CD4-positive, alpha-beta memory T cell (primary cell): ENCODE measurements at regions not wholly inside any gene's neighbourhood (a gene's known extent, or its start where the extent isn't known, plus 50 kb on each side); places are given as distances from the start of the nearest gene placed in this dataset.
A peak's percentile ranks its signal among the peaks of the same experiment; 100 is the strongest.
"Not testable (repeated sequence)": the region's sequence is repeated elsewhere in the genome, so short reads cannot be mapped to it uniquely, and the experiment has no call there.

ENCODE experiments used
- CTCF ChIA-PET: fragments of 350-600 bp; sonication (Branson Sonifier 250); formaldehyde crosslinking; loops from one replicate; lab custom pipeline; 2021; ENCODE audit warnings: inconsistent platforms; ENCODE audit not compliant: partially characterized antibody; lab: Charles Lee
- POLR2A ChIA-PET: fragments of 350-600 bp; sonication (Branson Sonifier 250); formaldehyde crosslinking; loops from one replicate; lab custom pipeline; 2021; ENCODE audit not compliant: partially characterized antibody; lab: Charles Lee
- DNase-seq, 5 donors: peaks; one replicate each; pipeline versions ENCODE4 v3.0.0 to v3.0.0-alpha.2; 2020 to 2022; ENCODE audit warnings: mixed read lengths in 1 of 5
- H3K27ac ChIP-seq: one replicate; pipeline ENCODE4 v1.7.0; 2013; ENCODE audit warnings: low read depth, low read length
- H3K27me3 ChIP-seq: 2 replicates; pipeline ENCODE4 v1.7.0; 2013; ENCODE audit warnings: mild to moderate bottlenecking, low read length, moderate library complexity; ENCODE audit not compliant: insufficient read depth
- H3K36me3 ChIP-seq: 2 replicates; pipeline ENCODE4 v1.7.0; 2013; ENCODE audit warnings: mild to moderate bottlenecking, low read length, moderate library complexity; ENCODE audit not compliant: insufficient read depth
- H3K4me1 ChIP-seq: 2 replicates; pipeline ENCODE4 v1.7.0; 2013; ENCODE audit warnings: mild to moderate bottlenecking, low read length, moderate library complexity; ENCODE audit not compliant: insufficient read depth
- H3K4me3 ChIP-seq, 2 donors: one replicate each; pipeline ENCODE4 v1.7.0; 2013; ENCODE audit warnings: low read length in 2 of 2, mild to moderate bottlenecking in 1 of 2
- H3K9me3 ChIP-seq, 2 donors: one replicate each; pipeline ENCODE4 v1.7.0; 2013; ENCODE audit warnings: low read length in 2 of 2, control low read depth in 1 of 2; ENCODE audit not compliant: control insufficient read depth in 1 of 2
- H3K27ac Mint-ChIP-seq, 7 donors: one replicate each; pipeline ENCODE4 v1.8.0; 2020 to 2021; ENCODE audit warnings: mixed read lengths in 7 of 7, mild to moderate bottlenecking in 6 of 7, inconsistent platforms in 3 of 7, moderate library complexity in 3 of 7
- H3K27me3 Mint-ChIP-seq, 2 donors: one replicate each; pipeline ENCODE4 v1.8.0; 2020 to 2021; ENCODE audit warnings: mixed read lengths in 2 of 2
- H3K36me3 Mint-ChIP-seq, 2 donors: one replicate each; pipeline ENCODE4 v1.8.0; 2020 to 2021; ENCODE audit warnings: mixed read lengths in 2 of 2, inconsistent platforms in 1 of 2, mild to moderate bottlenecking in 1 of 2
- H3K4me1 Mint-ChIP-seq, 4 donors: one replicate each; pipeline ENCODE4 v1.8.0; 2020 to 2021; ENCODE audit warnings: mixed read lengths in 4 of 4, mild to moderate bottlenecking in 1 of 4
- H3K4me3 Mint-ChIP-seq, 8 donors: one replicate each; pipeline ENCODE4 v1.8.0; 2020 to 2021; ENCODE audit warnings: mixed read lengths in 8 of 8, mild to moderate bottlenecking in 7 of 8, moderate library complexity in 6 of 8, inconsistent platforms in 3 of 8
- H3K9me3 Mint-ChIP-seq, 8 donors: one replicate each; pipeline ENCODE4 v1.8.0; 2020 to 2021; ENCODE audit warnings: mixed read lengths in 8 of 8, mild to moderate bottlenecking in 5 of 8, inconsistent platforms in 3 of 8, moderate library complexity in 1 of 8
- intact Hi-C: fragments of 100-400 bp; cut with micrococcal nuclease; formaldehyde crosslinking; loops from one replicate; pipeline ENCODE4 v1.15.1; 2023

DNA sequence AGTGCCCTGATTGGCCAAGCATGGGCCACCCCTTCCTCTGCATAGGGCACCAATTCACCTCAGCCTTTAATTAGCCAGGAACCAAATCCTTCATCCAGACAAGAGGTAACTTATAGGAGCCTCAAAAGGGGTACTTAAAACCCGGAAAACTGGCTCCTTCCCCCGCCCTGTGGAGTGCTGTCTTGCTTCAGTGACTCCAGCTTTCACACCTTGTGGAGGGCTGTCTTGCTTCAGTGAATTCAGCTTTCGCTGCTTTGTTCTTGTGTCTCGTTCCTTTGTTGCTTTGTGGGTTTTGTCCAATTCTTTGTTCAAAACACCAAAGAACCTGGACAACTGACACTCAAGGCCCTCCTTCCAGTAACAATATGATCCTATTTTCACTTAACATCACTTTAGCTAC lies 82.2 kb upstream of the FRG1 start:
- no peaks in the 10 kb centered on the region for H3K27me3 ChIP-seq
- H3K27ac Mint-ChIP-seq, result no peak overlapping the region
- H3K4me1 Mint-ChIP-seq, result no peaks in the 10 kb centered on the region
- no peaks in the 10 kb centered on the region for H3K36me3 ChIP-seq
- no peaks in the 10 kb centered on the region for H3K9me3 ChIP-seq
- no peaks in the 10 kb centered on the region for H3K4me1 ChIP-seq
- peaks cover 0 to 17% (median 7%) of the 10 kb centered on the region in 8 donors for H3K9me3 Mint-ChIP-seq
- intact Hi-C loops, result no loop called here
- H3K4me3 Mint-ChIP-seq, result no peak overlapping the region
- no peaks in the 10 kb centered on the region for H3K27me3 Mint-ChIP-seq
- peaks cover 0 to 8% of the 10 kb centered on the region in 2 donors for H3K36me3 Mint-ChIP-seq
- no peak overlapping the region for H3K4me3 ChIP-seq
- no peak for DNase-seq
- H3K27ac ChIP-seq, result no peak overlapping the region
- ChIA-PET POLR2A (no interaction called here), CTCF (no interaction called here)

DNA sequence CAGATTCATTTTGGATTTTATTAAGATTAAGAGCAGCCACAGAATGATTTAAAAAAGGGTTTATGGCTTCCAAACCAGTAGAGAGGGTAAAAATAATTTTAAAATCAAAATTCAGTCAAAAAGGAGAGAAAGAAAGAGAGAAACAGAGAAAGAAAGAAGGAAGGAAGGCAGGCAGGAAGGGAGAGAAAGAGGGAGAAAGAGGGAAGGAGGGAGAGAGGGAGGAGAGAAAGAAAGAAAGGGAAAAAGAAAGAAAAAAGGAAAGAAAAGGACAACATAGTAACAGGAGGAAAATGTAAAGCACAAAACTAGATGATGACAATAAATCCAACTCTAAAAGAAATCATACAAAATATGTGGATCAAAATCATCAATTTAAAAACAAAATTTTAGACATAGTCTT lies 79.6 kb upstream of the FRG1 start:
- Histone ChIP-seq H3K36me3 (no peaks in the 10 kb centered on the region), H3K4me3 (no peak overlapping the region), H3K9me3 (no peaks in the 10 kb centered on the region), H3K4me1 (no peaks in the 10 kb centered on the region), H3K27me3 (no peaks in the 10 kb centered on the region), H3K27ac (no peak overlapping the region)
- no peaks in the 10 kb centered on the region for H3K27me3 Mint-ChIP-seq
- DNase-seq, result no peak
- H3K9me3 Mint-ChIP-seq, result peaks cover 0 to 6% (median 0%) of the 10 kb centered on the region in 8 donors
- H3K4me1 Mint-ChIP-seq, result no peaks in the 10 kb centered on the region
- intact Hi-C loops, result no loop called here
- H3K4me3 Mint-ChIP-seq, result no peak overlapping the region
- ChIA-PET POLR2A (no interaction called here), CTCF (no interaction called here)
- no peak overlapping the region for H3K27ac Mint-ChIP-seq
- no peaks in the 10 kb centered on the region for H3K36me3 Mint-ChIP-seq

DNA sequence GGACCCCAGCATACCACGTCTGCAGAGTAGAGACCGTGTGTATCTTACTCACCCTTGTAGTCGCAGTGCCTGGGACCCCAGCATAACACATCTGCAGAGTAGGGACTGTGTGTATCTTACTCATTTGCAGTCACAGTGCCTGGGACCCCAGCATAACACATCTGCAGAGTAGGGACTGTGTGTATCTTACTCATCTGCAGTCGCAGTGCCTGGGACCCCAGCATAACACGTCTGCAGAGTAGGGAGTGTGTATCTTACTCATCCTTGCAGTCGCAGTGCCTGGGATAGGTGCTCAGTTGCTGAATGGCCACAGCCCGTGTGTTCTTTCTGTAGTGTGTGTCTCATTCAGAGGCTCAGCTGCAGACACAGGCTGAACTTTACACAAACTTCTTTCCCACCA lies 71.4 kb upstream of the FRG1 start:
- no peaks in the 10 kb centered on the region for H3K27me3 Mint-ChIP-seq
- no peak overlapping the region for H3K4me3 ChIP-seq
- H3K9me3 Mint-ChIP-seq, result no peaks in the 10 kb centered on the region
- DNase-seq, result no peak
- no peaks in the 10 kb centered on the region for H3K4me1 Mint-ChIP-seq
- H3K36me3 Mint-ChIP-seq, result no peaks in the 10 kb centered on the region
- no peaks in the 10 kb centered on the region for H3K36me3 ChIP-seq
- POLR2A ChIA-PET, result no interaction called here
- H3K4me1 ChIP-seq, result no peaks in the 10 kb centered on the region
- no peaks in the 10 kb centered on the region for H3K9me3 ChIP-seq
- CTCF ChIA-PET, result no interaction called here
- intact Hi-C loops, result no loop called here
- no peak overlapping the region for H3K27ac Mint-ChIP-seq
- H3K27ac ChIP-seq, result no peak overlapping the region
- H3K4me3 Mint-ChIP-seq, result no peak overlapping the region
- H3K27me3 ChIP-seq, result no peaks in the 10 kb centered on the region

DNA sequence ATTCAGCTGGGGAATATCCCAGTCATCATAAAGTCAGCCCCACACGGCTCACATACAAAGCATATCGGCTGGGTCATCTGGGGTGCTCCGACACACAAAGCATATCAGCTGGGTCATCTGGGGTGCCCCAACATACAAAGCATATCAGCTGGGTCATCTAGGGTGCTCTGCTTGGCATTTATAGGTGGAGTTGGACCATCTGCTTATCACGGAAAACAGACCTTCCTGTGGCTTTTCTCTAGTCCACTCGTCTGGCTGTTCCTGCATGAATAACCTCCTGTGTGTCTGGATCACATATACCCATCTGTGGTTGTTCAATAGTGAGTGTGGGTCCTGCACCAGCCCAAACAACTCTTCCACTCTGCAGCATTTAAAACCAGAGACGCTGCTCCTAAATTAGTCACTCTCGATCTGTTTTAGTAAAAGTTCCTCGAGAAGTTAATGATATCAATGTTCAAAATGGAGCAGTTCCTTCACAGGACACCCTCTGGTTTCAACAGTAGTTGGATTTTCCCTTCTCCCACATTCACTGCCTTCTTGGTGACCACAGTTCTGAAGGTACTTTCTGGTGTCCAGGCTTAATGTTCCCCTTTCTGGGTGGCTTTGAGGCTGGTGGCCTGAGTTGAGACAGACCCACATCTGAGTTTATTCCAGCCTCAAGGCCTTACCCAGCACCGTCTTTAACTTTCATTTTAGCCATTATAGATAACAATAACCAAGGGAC lies 70.0 kb upstream of the FRG1 start:
- POLR2A ChIA-PET, result no interaction called here
- no peaks in the 10 kb centered on the region for H3K27me3 Mint-ChIP-seq
- DNase-seq, result no peak
- H3K4me3 ChIP-seq, result no peak overlapping the region
- no peak overlapping the region for H3K27ac ChIP-seq
- H3K27ac Mint-ChIP-seq, result no peak overlapping the region
- H3K4me1 Mint-ChIP-seq, result no peaks in the 10 kb centered on the region
- H3K36me3 Mint-ChIP-seq, result no peaks in the 10 kb centered on the region
- CTCF ChIA-PET, result no interaction called here
- H3K4me1 ChIP-seq, result no peaks in the 10 kb centered on the region
- H3K9me3 Mint-ChIP-seq, result peaks cover 0 to 4% (median 0%) of the 10 kb centered on the region in 8 donors
- no peaks in the 10 kb centered on the region for H3K27me3 ChIP-seq
- H3K4me3 Mint-ChIP-seq, result no peak overlapping the region
- H3K9me3 ChIP-seq, result no peaks in the 10 kb centered on the region
- H3K36me3 ChIP-seq, result no peaks in the 10 kb centered on the region
- intact Hi-C loops, result no loop called here

DNA sequence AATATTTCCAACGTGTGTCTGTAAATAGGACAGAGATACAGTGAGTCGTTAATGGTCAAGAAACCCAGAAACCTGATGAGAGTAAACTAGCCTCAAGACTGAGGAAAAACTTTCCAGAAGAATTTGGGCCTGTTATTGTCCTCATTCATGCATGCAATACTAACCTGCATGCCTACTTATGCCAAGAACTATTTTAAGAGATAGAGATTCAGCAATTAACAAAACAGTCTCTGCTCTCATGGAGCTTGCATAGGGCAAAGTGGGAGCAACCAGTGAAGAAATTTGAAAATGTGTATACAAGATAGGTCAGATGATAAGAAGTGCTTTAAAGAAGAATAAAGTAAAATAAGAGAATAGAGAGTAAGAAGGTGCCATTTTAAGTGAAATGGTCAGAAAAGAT lies 66.1 kb upstream of the FRG1 start:
- intact Hi-C loops, result no loop called here
- H3K36me3 ChIP-seq, result no peaks in the 10 kb centered on the region
- CTCF ChIA-PET, result no interaction called here
- no peaks in the 10 kb centered on the region for H3K27me3 ChIP-seq
- Mint-ChIP-seq H3K27ac (no peak overlapping the region), H3K36me3 (no peaks in the 10 kb centered on the region), H3K4me1 (no peaks in the 10 kb centered on the region), H3K27me3 (no peaks in the 10 kb centered on the region), H3K4me3 (no peak overlapping the region), H3K9me3 (peaks cover 0 to 11% (median 1%) of the 10 kb centered on the region in 8 donors)
- no peaks in the 10 kb centered on the region for H3K9me3 ChIP-seq
- no peaks in the 10 kb centered on the region for H3K4me1 ChIP-seq
- POLR2A ChIA-PET, result no interaction called here
- DNase-seq, result no peak
- no peak overlapping the region for H3K4me3 ChIP-seq
- no peak overlapping the region for H3K27ac ChIP-seq

DNA sequence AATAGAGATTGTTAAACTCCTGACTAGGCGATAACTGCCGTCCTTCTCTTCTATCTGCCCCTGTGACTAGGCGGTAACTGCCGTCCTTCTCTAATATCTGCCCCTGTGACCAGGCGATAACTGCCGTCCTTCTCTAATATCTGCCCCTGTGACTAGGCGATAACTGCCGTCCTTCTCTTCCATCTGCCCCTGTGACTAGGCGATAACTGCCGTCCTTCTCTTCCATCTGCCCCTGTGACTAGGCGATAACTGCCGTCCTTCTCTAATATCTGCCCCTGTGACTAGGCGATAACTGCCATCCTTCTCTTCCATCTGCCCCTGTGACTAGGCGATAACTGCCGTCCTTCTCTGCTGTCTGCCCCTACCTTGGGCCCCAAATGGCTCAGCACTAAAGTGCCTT lies 59.5 kb upstream of the FRG1 start:
- DNase-seq, H3K9me3 Mint-ChIP-seq, H3K27me3 ChIP-seq, H3K4me3 Mint-ChIP-seq, H3K27me3 Mint-ChIP-seq, H3K27ac Mint-ChIP-seq, H3K36me3 Mint-ChIP-seq, H3K9me3 ChIP-seq, intact Hi-C loops, POLR2A ChIA-PET, H3K27ac ChIP-seq, H3K4me1 Mint-ChIP-seq, H3K36me3 ChIP-seq, CTCF ChIA-PET, H3K4me3 ChIP-seq, H3K4me1 ChIP-seq: not testable (repeated sequence)

DNA sequence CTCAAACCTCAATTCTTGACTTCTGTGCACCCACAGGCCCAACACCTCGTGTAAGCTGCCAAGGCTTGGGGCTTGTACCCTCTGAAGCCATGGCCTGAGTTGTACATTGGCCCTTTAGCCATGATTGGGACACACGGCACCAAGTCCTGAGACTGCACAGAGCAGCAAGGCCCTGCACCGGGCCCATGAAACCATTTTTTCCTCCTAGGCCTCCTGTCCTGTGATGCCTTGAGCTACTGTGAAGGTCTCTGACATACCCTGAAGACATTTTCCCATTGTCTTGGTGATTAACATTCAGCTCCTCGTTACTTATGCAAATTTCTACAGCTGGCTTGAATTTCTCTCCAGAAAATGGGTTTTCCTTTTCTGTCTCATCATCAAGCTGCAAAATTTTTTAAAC lies 52.3 kb upstream of the FRG1 start:
- POLR2A ChIA-PET, H3K27me3 Mint-ChIP-seq, CTCF ChIA-PET, H3K4me3 Mint-ChIP-seq, H3K36me3 ChIP-seq, H3K4me1 ChIP-seq, DNase-seq, H3K27me3 ChIP-seq, H3K4me3 ChIP-seq, intact Hi-C loops, H3K27ac ChIP-seq, H3K9me3 ChIP-seq: not testable (repeated sequence)
- peaks cover 5 to 15% (median 12%) of the 10 kb centered on the region in 4 donors for H3K4me1 Mint-ChIP-seq
- peaks cover 2 to 33% (median 21%) of the 10 kb centered on the region in 8 donors for H3K9me3 Mint-ChIP-seq
- peak overlapping the region in 1 of 7 donors; percentile 86 for H3K27ac Mint-ChIP-seq
- peaks cover 4 to 18% of the 10 kb centered on the region in 2 donors for H3K36me3 Mint-ChIP-seq
